GM12873 (cell line): ENCODE measurements at regions not wholly inside any gene's neighbourhood (a gene's known extent, or its start where the extent isn't known, plus 50 kb on each side); places are given as distances from the start of the nearest gene placed in this dataset.

Experiments
- CTCF ChIP-seq: IDR thresholded peaks from 2 replicates; pipeline ENCODE4 v1.5.1; 2012; ENCODE audit warnings: low read depth, mild to moderate bottlenecking, moderate library complexity, low read length, control low read depth; ENCODE audit not compliant: insufficient read depth; ENCODE audit errors: missing control alignments

GRCh38 chr15:79190093-79190492, 92.4 kb upstream of the ANKRD34C start:
- TF ChIP-seq CTCF: no peak

GRCh38 chr15:79186616-79187015, 95.9 kb upstream of the ANKRD34C start:
- TF ChIP-seq CTCF: no peak

GRCh38 chr15:79185199-79185598, 94.6 kb upstream of the RASGRF1 start:
- peak; percentile 68 for TF ChIP-seq CTCF

- peak; percentile 94 for TF ChIP-seq CTCF
Measured at GRCh38 chr15:79184465-79184892, 93.9 kb upstream of the RASGRF1 start.

- no peak for TF ChIP-seq CTCF
Measured at GRCh38 chr15:79180318-79180717, 89.7 kb upstream of the RASGRF1 start.

- TF ChIP-seq CTCF: no peak
Measured at GRCh38 chr15:79179597-79179996, 89.0 kb upstream of the RASGRF1 start.

GRCh38 chr15:79179108-79179561, 88.6 kb upstream of the RASGRF1 start:
- no peak for TF ChIP-seq CTCF

- TF ChIP-seq CTCF: no peak
Measured at GRCh38 chr15:79178594-79178993, 88.0 kb upstream of the RASGRF1 start.
